GM23248 (cell line): ENCODE measurements at regions not wholly inside any gene's neighbourhood (a gene's known extent, or its start where the extent isn't known, plus 50 kb on each side); places are given as distances from the start of the nearest gene placed in this dataset.

Experiments
- DNase-seq: peaks from one replicate; pipeline ENCODE4 v3.0.0-alpha.2; 2015
- H2AFZ ChIP-seq: fragments of 200-600 bp; sonication (generic); 2 replicates; pipeline ENCODE4 v1.6.1; 2016; ENCODE audit warnings: antibody characterized with exemption
- H3F3A ChIP-seq: fragments of 200-600 bp; sonication (generic); 2 replicates; pipeline ENCODE4 v1.6.1; 2016; ENCODE audit warnings: mild to moderate bottlenecking, antibody characterized with exemption, mixed run types; ENCODE audit not compliant: insufficient read depth
- H3K27ac ChIP-seq: fragments of 200-600 bp; sonication (generic); 2 replicates; pipeline ENCODE4 v1.5.1; 2016; ENCODE audit warnings: mild to moderate bottlenecking
- H3K27me3 ChIP-seq: fragments of 200-600 bp; sonication (generic); replicated peaks from 2 replicates; pipeline ENCODE4 v1.6.1; 2016; ENCODE audit warnings: mild to moderate bottlenecking; ENCODE audit not compliant: insufficient read depth
- H3K36me3 ChIP-seq: fragments of 200-600 bp; sonication (generic); 2 replicates; pipeline ENCODE4 v1.6.1; 2016; ENCODE audit warnings: low read depth, mild to moderate bottlenecking
- H3K4me1 ChIP-seq: fragments of 200-600 bp; sonication (generic); 2 replicates; pipeline ENCODE4 v1.6.1; 2016; ENCODE audit warnings: mild to moderate bottlenecking; ENCODE audit not compliant: insufficient read depth
- H3K4me2 ChIP-seq: fragments of 200-600 bp; sonication (generic); one replicate; pipeline ENCODE4 v1.6.1; 2016; ENCODE audit warnings: mild to moderate bottlenecking; ENCODE audit not compliant: unreplicated experiment
- H3K4me3 ChIP-seq: fragments of 200-600 bp; sonication (generic); 2 replicates; pipeline ENCODE4 v1.5.1; 2016; ENCODE audit warnings: mild to moderate bottlenecking
- H3K79me2 ChIP-seq: fragments of 200-600 bp; sonication (generic); 2 replicates; pipeline ENCODE4 v1.6.1; 2016; ENCODE audit warnings: mild to moderate bottlenecking; ENCODE audit not compliant: insufficient read depth
- H3K9ac ChIP-seq: fragments of 200-600 bp; sonication (generic); 2 replicates; pipeline ENCODE4 v1.6.1; 2016; ENCODE audit warnings: mild to moderate bottlenecking
- H3K9me2 ChIP-seq: fragments of 200-600 bp; sonication (generic); 2 replicates; pipeline ENCODE4 v1.6.1; 2016; ENCODE audit warnings: mixed run types, mild to moderate bottlenecking, moderate library complexity; ENCODE audit not compliant: insufficient read depth
- H3K9me3 ChIP-seq: fragments of 200-600 bp; sonication (generic); one replicate; pipeline ENCODE4 v1.6.1; 2017; ENCODE audit warnings: low read depth
- H4K20me1 ChIP-seq: fragments of 200-600 bp; sonication (generic); 2 replicates; pipeline ENCODE4 v1.6.0; 2016; ENCODE audit not compliant: insufficient read depth
- EZH2 ChIP-seq: fragments of 200-600 bp; sonication (generic); IDR thresholded peaks from 2 replicates; pipeline ENCODE4 v1.6.1; 2018; ENCODE audit warnings: antibody characterized with exemption, mild to moderate bottlenecking; ENCODE audit not compliant: insufficient read depth, poor library complexity, severe bottlenecking
- EZH2phosphoT487 ChIP-seq: fragments of 200-600 bp; sonication (generic); IDR thresholded peaks from 2 replicates; pipeline ENCODE4 v1.6.1; 2018; ENCODE audit warnings: antibody characterized with exemption, moderate library complexity, mild to moderate bottlenecking, low read depth; ENCODE audit not compliant: insufficient read depth
- WGBS, 2 experiments: methylation state at CpG; one replicate each; pipeline ENCODE4 v1.1.6; 2015 to 2017; ENCODE audit warnings: low lambda C conversion rate in 2 of 2, low coverage in 1 of 2; ENCODE audit errors: missing lambda C conversion rate in 2 of 2; 5-methylcytosine and 5-hydroxymethylcytosine counted together
- in situ Hi-C: fragments of 300-500 bp; cut with MboI; formaldehyde crosslinking; loops from 2 replicates; pipeline ENCODE4 v1.15.0; 2020

DNA sequence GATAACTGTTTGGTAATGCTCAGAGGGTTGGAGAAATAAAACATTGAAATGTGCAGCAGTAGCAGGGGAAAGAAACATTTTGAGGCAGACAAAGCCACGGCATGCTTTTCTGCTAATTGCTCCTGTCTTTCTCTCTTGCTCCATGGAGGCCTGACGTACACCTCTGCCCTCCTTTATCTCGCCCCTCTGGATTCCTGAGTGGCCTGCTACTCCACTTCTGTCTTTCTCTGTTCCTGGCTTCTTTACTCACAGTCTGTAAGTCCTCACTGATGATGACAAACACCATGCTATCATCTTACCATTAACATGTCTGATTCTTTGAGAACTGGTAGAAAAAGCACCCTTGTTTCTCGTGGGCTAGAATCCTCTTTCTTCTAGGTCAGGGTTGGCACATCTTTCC is 392.9 kb downstream of the MEIS1 start:
- no peaks in the 10 kb centered on the region for H4K20me1 ChIP-seq
- H3K36me3 ChIP-seq: no peaks in the 10 kb centered on the region
- H3K27ac ChIP-seq: no peak overlapping the region
- H3K79me2 ChIP-seq: no peaks in the 10 kb centered on the region
- H2AFZ ChIP-seq: no peak overlapping the region
- H3K9me2 ChIP-seq: no peaks in the 10 kb centered on the region
- no peak overlapping the region for H3K4me2 ChIP-seq
- in situ Hi-C loops: no loop called here
- H3K9ac ChIP-seq: no peak overlapping the region
- TF ChIP-seq EZH2 (no peak), EZH2phosphoT487 (no peak)
- H3F3A ChIP-seq: no peaks in the 10 kb centered on the region
- 79 to 83% methylated on average over 4 of the region's 4 CpGs for WGBS, 2 experiments
- no peak overlapping the region for H3K4me3 ChIP-seq
- no peak for DNase-seq
- H3K27me3 ChIP-seq: no peaks in the 10 kb centered on the region
- no peaks in the 10 kb centered on the region for H3K4me1 ChIP-seq
- no peaks in the 10 kb centered on the region for H3K9me3 ChIP-seq

DNA sequence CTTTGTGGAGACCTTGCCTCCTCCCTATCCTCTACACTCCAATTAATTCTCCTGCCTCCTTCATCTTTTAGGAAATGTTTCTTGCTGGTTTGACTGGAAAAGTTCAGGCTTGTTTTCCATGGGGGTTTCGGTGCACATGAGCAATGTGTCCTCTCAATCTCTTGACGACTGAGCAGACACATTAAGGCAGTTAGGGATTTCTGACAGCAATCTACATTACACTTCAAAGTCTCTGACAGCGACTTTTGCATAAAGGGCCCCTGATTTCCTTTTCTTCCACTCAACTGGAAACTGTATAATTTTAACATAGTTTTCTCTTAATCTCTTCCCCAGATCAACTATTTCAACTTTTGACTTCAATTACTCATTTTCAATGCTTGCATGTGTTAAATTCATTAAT is 394.0 kb downstream of the MEIS1 start:
- Histone ChIP-seq H3K36me3 (no peaks in the 10 kb centered on the region), H3K4me3 (no peak overlapping the region), H3K27ac (no peak overlapping the region), H3K27me3 (no peaks in the 10 kb centered on the region), H3K79me2 (no peaks in the 10 kb centered on the region), H3K4me2 (no peak overlapping the region), H3F3A (no peaks in the 10 kb centered on the region), H2AFZ (no peak overlapping the region), H4K20me1 (no peaks in the 10 kb centered on the region), H3K9ac (no peak overlapping the region), H3K9me3 (no peaks in the 10 kb centered on the region), H3K9me2 (no peaks in the 10 kb centered on the region), H3K4me1 (no peaks in the 10 kb centered on the region)
- DNase-seq: no peak
- in situ Hi-C loops: no loop called here
- no peak for TF ChIP-seq EZH2phosphoT487
- TF ChIP-seq EZH2: no peak
- WGBS, 2 experiments: 84 to 92% methylated on average over 3 of the region's 3 CpGs

DNA sequence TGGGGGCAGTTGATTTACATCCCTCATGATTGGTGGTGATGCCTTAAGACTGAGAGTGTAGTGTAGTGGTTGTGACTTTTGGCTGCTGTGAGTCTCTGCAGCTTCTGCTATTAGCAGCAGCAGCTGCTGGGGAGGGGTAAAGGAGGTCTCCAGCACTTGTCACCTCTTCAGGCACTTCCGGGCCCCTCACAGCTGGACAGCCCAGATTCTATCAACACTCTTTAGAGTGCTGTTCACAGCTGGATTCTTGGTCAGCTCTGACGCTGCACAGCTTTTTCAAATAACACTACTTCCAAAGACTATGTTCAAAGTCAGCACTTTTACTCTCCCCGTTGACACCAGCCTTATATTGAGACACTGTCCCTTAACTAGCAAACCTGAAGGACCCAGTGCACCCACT is 396.0 kb downstream of the MEIS1 start:
- no peaks in the 10 kb centered on the region for H4K20me1 ChIP-seq
- TF ChIP-seq EZH2 (no peak), EZH2phosphoT487 (no peak)
- no peak overlapping the region for H3K4me2 ChIP-seq
- WGBS, 2 experiments: 21% methylated on average over 3 of the region's 3 CpGs
- no peaks in the 10 kb centered on the region for H3K4me1 ChIP-seq
- no peak overlapping the region for H2AFZ ChIP-seq
- DNase-seq: no peak
- in situ Hi-C loops: no loop called here
- H3F3A ChIP-seq: no peaks in the 10 kb centered on the region
- H3K9ac ChIP-seq: no peak overlapping the region
- no peaks in the 10 kb centered on the region for H3K79me2 ChIP-seq
- H3K4me3 ChIP-seq: no peak overlapping the region
- H3K36me3 ChIP-seq: no peaks in the 10 kb centered on the region
- no peaks in the 10 kb centered on the region for H3K9me2 ChIP-seq
- no peaks in the 10 kb centered on the region for H3K27me3 ChIP-seq
- H3K27ac ChIP-seq: no peak overlapping the region
- no peaks in the 10 kb centered on the region for H3K9me3 ChIP-seq

DNA sequence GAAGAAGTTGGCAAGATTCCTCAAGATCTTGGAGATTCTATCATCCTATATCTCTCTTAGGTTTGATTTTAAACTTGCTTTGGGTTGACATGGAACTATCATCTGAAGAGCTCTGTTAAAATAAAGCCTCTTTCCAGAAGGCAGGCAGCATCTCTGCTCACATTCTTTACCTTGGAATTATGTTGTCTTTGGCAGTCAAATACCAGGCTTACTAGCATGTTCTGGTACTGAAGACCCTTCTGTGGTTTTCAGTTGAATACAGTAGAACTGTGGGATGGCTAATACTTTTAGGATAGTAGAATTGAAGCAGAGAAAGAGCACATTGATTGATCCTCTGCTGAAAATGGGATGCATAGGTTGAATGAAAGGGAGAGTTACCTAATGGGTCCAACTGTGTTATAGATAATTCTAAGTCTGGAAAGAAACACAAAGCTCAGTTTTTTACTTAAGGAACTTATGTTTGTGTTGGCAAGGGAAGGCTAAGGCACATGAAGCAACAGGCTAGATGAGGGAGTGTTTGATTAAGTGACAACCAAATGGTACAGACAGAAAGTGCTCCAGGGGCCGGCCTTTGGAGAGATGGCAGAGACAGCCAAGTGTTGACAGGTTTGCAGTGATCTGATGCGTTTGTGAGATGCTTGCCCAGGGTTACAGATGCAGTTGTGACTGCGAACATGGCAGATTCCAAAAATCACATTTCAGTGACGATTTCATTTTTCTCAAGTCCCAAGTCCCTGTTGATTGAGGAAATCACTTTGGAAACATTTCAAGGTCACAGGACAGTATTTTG is 397.9 kb downstream of the MEIS1 start:
- 16 to 24% methylated on average over 4 of the region's 4 CpGs for WGBS, 2 experiments
- Histone ChIP-seq H3K36me3 (no peaks in the 10 kb centered on the region), H3K79me2 (no peaks in the 10 kb centered on the region), H3K27ac (no peak overlapping the region), H3K9ac (no peak overlapping the region), H3K4me2 (no peak overlapping the region), H3K27me3 (no peaks in the 10 kb centered on the region), H3K9me2 (no peaks in the 10 kb centered on the region), H4K20me1 (no peaks in the 10 kb centered on the region), H2AFZ (no peak overlapping the region), H3K4me3 (no peak overlapping the region), H3F3A (no peaks in the 10 kb centered on the region), H3K4me1 (peaks cover 5% of the 10 kb centered on the region; the same call in 1 of the 2 replicates), H3K9me3 (no peaks in the 10 kb centered on the region)
- in situ Hi-C loops: no loop called here
- no peak for TF ChIP-seq EZH2phosphoT487
- no peak for TF ChIP-seq EZH2
- DNase-seq: no peak
